Esophagus muscularis mucosa (tissue), 3 donors: ENCODE measurements at regions not wholly inside any gene's neighbourhood (a gene's known extent, or its start where the extent isn't known, plus 50 kb on each side); places are given as distances from the start of the nearest gene placed in this dataset.

Source experiments
- CTCF ChIP-seq, 3 experiments: fragments of 200-600 bp in 2 of 3; fragments of 450-650 bp in 1 of 3; sonication (generic) in 2 of 3; IDR thresholded peaks; one replicate each; pipeline ENCODE4 v1.5.1; 2017 to 2019; ENCODE audit warnings: antibody characterized with exemption in 3 of 3, mild to moderate bottlenecking in 2 of 3, moderate library complexity in 1 of 3
- EP300 ChIP-seq: sonication (generic); formaldehyde crosslinking; IDR thresholded peaks from one replicate; pipeline ENCODE4 v1.6.1; 2017; ENCODE audit warnings: antibody characterized with exemption

- TF ChIP-seq CTCF (IDR thresholded peaks at IDR 0.05): no peak
- TF ChIP-seq EP300: no peak
These were observed 914.7 kb upstream of the CITED2 start for GRCh38 chr6:140289186-140289585.
